Activated naive CD4-positive, alpha-beta T cell (primary cell): ENCODE measurements at regions not wholly inside any gene's neighbourhood (a gene's known extent, or its start where the extent isn't known, plus 50 kb on each side); places are given as distances from the start of the nearest gene placed in this dataset.

Experiments used
- DNase-seq, 4 experiments: peaks; one replicate each; lab custom pipeline; 2025; lab: John Stamatoyannopoulos, UW

DNA sequence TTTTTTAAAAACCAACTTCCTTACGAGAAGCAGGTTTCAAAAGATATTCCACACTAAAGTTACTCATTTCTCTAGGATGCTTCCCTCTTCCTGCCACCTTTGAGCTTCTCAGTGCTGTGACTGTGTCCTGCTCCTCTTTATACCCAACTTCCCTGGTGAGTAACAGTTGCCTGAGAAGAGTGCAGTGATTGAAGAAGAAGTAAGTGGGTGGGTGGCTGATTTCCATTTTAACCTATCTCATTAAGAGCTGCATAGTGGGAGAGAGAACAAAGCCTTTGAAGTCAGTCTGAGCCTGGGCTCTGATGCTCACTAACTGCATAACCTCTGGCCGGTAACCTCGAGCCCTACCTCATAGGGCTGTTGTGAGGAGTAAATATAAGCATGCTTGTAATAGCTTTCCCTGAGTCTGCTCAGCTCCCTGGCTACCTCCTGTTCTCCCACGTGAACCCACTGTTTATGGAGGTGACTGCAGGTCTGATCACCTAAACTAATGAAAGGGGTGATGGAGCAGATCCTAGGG is 977.3 kb downstream of the UQCRFS1 start:
- DNase-seq: no peak

DNA sequence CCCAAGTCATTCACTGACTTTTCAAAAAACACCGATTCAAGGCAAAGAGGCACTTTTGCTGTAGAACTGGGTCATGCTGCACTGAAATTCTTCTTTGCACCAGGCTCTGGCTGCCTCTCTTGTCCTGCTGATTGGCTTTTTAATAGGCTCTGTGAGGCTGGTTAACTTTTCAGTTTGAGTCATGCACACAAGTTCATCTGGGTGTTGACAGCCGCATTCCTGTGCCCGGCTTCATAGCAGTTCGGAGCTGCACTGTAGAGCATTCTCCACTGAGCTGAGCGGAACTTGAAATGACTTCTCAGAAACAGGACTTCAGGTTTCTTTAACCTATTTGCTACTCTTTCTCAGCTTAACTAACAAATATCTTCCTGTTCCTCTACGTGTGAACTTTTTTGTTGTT is 978.3 kb downstream of the UQCRFS1 start:
- DNase-seq: no peak

GRCh38 chr19:28228854-28229253 is 984.1 kb downstream of the UQCRFS1 start:
- DNase-seq: no peak

- no peak for DNase-seq
These were observed 988.5 kb downstream of the UQCRFS1 start for GRCh38 chr19:28224441-28224840.

DNA sequence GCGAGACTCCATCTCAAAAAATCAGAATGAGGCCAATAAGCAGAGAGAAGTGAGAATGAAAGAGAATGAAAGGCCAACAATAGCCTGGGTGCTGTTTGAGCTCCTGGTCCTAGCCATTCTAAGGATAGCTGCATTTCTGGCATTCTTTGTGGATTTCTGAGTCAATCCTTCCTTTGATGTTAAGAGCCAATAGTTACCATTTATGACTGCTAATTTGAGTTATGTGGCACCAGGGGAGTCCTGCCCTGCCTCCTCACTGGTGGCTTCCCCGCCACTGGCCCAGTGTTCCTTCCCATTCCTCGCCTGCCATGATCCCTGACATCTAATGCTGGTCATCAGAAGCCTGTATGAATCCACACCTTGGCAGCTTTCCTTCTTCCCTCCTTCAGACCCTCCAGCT is 991.2 kb downstream of the UQCRFS1 start:
- DNase-seq: no peak

DNA sequence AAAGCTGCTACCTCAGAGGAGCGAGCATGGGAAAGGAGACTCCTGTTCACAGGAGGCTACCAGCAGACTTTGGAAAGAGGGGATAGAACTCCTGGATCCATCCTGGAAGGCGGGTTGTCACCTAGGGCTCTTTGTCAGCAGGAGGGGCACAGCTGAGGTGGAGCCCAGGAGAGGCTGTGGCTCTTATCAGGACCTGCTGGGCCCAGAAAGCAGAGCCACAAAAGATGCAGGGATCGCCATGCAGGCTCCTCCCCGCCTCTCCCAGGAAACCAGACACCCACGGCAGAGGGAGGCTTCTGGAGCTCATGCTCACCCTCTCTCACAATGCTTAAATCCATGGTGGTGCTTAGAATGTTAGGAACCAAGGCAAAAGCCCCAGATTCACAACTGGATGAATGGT is 994.2 kb downstream of the UQCRFS1 start:
- no peak for DNase-seq

GRCh38 chr19:28217022-28217421 is 995.9 kb downstream of the UQCRFS1 start:
- no peak for DNase-seq

DNA sequence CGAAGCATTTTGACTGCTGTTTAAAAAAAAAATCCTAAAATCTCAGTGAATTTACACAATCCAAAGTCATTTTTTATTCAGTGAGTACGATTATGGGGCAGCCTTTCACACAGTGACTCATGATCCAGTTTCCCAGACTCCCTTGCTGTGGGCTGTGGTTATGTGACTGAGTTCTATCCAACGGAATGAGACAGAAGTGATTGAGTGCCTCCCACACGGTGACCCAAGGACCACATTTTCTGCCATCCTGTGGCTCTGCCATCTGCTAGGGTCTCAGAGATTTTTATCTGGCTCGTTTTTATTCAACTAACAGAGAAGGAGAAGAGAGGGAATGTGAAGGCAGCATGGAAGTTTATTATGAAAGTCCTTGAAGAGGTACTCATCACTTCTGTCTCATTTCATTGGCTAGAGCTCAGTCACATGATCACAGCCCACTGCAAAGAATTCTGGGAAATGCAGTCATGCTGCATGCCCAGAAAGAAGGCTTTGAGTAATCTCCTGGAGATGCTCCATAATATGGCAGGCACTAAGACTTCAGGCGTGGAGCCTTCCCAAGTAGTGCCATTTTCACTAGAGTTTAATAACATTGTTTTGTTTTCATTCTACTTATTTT is 999.4 kb downstream of the UQCRFS1 start:
- no peak for DNase-seq

DNA sequence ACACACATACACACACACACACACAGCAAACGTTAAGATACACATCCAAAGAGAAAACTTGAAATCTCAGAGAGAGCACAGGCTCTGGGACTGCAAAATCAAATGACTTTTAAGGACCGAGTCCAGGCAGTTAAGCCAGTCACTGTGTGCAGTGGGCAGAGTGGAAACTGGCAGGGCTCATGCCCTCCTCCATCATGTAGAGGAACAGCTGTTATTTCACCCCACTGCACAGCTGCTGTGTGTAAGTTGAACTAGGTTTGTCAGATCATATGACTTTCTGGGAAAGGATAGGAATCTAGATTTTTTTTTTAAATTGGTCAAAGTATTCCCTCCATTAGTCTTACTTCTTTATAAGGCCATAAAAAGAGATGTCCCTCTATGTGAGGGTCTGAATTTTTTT is 1002.1 kb downstream of the UQCRFS1 start:
- DNase-seq: no peak

DNA sequence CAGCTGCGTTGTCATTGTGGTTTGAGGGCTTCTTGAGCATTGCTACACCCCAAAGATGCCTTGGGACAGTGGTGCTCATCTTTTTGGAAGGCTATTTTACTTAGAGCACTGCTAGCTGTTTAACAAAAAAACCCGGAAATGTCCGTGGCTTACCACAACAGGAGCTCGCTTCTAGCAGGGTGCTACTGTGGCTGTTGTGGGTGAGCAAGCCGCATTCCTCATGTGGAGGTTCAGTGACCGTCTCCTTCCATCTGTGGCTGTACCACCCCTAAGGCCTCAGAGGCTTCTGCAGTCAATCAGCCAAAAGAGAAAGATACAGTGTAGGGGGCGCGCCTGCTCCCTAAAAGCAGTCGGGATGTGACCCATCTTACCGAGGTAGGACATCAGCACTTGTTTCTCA is 1004.2 kb downstream of the UQCRFS1 start:
- DNase-seq: no peak

GRCh38 chr19:28207244-28207643 is 1005.7 kb downstream of the UQCRFS1 start:
- no peak for DNase-seq

DNA sequence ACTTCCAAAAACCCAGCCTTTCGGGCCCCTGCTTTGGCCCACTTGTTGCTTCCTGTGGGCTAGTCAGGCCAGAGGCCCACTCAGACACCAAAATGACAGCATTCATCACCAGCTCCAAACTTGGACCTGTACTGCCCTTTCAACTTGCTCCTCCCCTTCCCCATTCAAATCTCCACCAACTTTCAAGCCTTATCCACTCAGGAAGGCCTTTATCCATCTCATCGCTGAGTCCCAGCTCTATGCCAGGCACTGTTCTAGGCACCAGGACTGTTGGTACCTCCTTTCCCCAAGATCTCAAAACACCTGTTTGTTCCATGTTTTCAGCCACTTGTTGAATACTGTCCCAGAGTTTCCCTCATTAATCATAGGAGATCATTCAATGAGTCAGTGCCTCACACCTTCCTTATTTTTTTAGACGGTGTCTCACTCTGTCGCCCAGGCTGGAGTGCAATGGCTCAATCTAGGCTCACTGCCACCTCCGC is 1011.4 kb downstream of the UQCRFS1 start:
- DNase-seq: no peak

DNA sequence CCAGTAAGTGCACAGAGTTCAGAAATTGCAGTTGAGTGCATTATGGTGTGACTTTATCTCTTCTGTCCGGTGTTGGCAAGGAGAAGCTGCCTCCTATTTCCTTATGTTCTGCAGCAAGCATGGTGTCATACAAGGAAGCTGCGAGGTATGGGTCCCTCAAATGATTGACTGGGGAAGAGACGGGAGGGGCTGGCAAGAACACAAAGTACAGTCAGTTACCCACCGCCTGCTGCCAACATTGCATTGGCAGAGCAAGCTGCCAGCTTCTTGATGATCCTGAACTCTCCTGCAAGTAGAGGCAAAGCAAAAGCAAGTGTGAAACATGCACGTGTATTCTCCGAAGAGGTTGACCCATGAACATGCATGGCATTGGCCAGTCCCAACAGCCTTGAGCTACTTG is 1013.6 kb downstream of the UQCRFS1 start:
- DNase-seq: no peak

GRCh38 chr19:28196961-28197360 is 1016.0 kb downstream of the UQCRFS1 start:
- DNase-seq: no peak

DNA sequence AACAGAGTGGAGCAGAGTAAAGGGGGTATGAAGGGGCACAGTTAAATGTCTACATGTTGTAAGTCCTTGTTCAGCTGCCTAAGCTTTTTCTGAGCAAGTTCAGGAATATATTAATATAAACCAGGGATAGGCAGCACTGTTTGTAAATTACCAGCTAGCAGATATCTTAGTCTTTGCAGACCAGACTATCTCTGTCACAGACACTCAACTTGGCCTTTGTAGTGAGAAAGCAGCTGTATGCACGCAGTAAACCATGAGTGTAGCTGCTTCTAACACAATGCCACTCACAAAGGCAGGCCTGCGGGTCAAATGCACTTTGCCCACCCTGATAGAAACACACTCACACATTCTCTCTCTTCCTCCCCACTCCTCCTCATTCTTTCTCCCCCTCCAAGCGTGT is 1016.9 kb downstream of the UQCRFS1 start:
- DNase-seq: no peak

DNA sequence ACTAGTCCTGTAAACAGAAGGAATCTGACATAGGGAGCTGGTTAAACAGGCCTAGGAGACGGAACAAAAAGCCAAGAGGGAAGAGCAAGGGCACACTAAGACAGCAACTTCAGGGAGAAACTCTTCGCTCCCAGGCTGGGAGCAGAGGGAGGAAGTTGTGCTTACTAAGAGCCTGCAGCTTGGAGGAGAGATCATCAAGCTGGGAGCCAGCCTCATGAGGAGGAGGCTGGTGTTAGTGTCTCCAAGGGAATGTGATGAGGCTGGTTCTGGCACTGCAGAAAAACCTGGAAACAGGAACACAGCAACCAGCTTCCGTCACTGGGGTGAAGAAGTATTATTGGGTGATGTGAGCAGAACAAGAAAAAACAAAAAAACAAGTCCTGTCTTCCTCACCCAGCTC is 1027.3 kb downstream of the UQCRFS1 start:
- no peak for DNase-seq

GRCh38 chr19:28184997-28185396 is 1028.0 kb downstream of the UQCRFS1 start:
- DNase-seq: no peak

- no peak for DNase-seq
These were observed 1036.8 kb downstream of the UQCRFS1 start for GRCh38 chr19:28176193-28176592.

DNA sequence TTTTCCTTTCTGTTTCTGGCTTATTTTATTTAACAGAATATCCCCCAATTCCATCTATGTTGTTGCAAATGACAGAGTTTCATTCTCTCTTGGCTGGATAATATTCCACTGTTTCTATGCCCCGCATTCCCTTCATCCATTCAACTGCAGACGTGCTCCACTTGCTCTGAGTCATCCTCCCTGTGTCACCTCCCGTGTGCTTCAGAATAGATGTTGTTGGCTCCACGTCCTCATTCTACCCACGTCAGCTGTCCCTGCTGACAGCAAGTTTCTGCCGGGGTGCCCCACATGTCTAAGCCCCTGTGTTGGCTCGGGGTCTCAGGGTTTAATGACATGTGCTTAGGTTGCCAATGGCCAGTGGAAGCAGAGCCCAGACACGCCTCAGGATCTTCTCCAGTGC is 1041.0 kb downstream of the UQCRFS1 start:
- no peak for DNase-seq

DNA sequence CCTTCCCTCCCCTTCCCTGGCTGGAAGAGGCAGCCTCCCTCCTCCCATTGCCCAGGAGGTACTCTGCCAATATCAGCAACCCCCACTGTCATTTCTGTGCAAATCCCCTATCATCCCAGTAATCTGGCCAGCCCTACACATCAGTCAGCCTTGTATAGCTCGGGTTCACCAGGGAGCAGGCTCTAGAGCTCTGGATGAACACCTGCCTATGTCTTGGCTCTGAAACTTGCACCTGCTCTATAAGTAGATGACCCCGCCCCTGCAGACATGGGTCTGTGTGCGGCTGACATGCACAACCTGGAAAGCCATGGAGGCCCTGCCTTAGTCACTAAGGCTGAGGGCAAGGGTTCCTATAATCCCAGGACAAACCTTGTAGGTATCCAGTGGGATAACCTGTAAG is 1042.9 kb downstream of the UQCRFS1 start:
- no peak for DNase-seq

DNA sequence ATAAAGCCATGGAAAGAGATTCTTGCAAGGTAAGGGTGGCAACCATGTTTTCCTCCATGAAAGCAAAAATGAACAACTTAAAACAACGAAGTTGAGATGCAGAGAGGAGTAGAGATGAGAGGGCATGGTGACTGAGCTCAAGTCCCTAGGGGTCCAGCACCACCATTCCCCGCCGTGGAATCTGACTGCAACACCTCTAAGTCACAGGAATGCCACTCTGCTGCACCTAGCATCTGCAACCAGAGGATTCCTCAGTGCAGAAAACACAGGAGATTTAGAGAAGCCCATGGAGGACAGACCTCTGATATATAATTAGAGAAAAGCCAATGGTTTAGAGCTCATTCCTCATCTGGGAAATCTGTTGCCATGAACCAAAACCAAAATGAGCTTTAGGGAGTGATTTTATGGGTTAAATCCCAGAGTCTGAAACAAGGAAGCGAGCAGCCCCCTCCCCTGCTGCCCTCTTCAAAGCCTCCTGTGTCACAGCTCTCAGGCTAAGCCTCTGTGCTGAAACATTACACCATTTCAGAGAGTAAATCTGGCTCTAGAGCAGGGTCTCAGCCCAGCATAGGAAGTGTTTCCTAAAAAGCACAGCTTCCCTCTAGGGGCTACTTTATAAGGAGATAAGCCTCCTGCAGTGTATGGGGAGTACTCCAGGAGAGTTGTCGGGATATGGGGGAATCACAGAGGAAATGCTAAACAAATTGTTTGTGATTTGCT is 1043.6 kb downstream of the UQCRFS1 start:
- no peak for DNase-seq

DNA sequence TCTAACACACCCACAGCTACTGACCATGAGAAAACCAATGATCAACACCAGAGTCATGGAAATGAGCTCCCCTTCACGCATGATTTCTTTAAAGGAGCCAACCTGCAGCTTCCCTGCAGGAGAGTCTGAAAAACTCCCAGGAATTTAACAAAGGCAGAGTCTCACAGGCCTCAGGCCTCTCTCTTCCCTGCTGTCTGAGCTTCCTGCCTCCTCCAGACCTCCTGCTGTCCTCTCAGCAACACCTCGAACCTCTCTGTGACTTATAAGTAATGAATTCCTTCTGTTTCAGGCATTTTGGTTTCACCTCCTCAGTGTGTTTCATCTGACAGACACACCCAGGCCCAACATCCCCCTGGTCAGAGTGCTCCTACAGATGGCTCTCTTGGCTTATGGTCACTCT is 1044.4 kb downstream of the UQCRFS1 start:
- no peak for DNase-seq

GRCh38 chr19:28166025-28166424 is 1046.9 kb downstream of the UQCRFS1 start:
- DNase-seq: no peak

DNA sequence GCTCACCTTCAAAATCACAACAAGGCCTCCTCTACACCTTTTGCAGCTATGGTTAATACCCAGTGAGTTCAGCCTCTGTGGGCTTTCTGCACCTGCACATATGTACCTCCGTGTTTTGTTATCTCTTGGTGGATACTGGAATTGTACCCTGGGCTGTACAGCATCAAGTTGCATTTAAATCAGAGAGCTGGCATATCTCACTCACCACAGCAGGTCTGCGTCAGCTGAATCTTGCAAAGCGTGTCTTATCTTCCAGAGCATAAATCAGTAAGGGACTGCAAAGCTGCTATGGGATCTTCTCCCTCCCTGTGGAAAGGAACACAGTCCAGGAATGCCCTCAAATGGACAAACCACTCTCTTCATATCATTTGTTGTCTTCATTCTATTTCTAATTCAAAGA is 1048.7 kb downstream of the UQCRFS1 start:
- DNase-seq: no peak
